OCI-LY7 (cell line): ENCODE measurements at regions not wholly inside any gene's neighbourhood (a gene's known extent, or its start where the extent isn't known, plus 50 kb on each side); places are given as distances from the start of the nearest gene placed in this dataset.

Source experiments
- BruUV-seq: library from RNA; stranded (reverse); fragments of 400-500 nt; replicated peaks from 2 replicates; lab custom pipeline; 2021; lab: Mats Ljungman, UMichigan
- CTCF ChIA-PET: fragments of 300-600 bp; sonication (Branson Sonifier 250); formaldehyde crosslinking; loops from one replicate; lab custom pipeline; 2022; ENCODE audit warnings: antibody characterized with exemption; ENCODE audit not compliant: unreplicated experiment; lab: Charles Lee
- POLR2A ChIA-PET: fragments of 300-600 bp; sonication (Branson Sonifier 250); formaldehyde crosslinking; loops from one replicate; lab custom pipeline; 2022; ENCODE audit warnings: antibody characterized with exemption; lab: Charles Lee
- DNase-seq: peaks from one replicate; pipeline ENCODE4 v3.0.0-alpha.2; 2015; ENCODE audit warnings: low spot score
- H2AFZ ChIP-seq: fragments of 200-600 bp; sonication (generic), shearing (Covaris generic); 2 replicates; pipeline ENCODE4 v1.6.1; 2014; ENCODE audit warnings: mild to moderate bottlenecking, antibody characterized with exemption, low read length, moderate library complexity
- H3K27ac ChIP-seq: fragments of 200-600 bp; sonication (generic); 2 replicates; pipeline ENCODE4 v1.5.1; 2014; ENCODE audit warnings: mixed run types, low read depth, mild to moderate bottlenecking, moderate library complexity, low read length, inconsistent platforms; ENCODE audit not compliant: poor library complexity, severe bottlenecking
- H3K36me3 ChIP-seq: fragments of 200-600 bp; sonication (generic); 2 replicates; pipeline ENCODE4 v1.6.1; 2014; ENCODE audit warnings: mild to moderate bottlenecking, antibody characterized with exemption, low read length, moderate library complexity, mixed read lengths; ENCODE audit not compliant: insufficient read depth
- H3K4me1 ChIP-seq: fragments of 200-600 bp; sonication (generic); 2 replicates; pipeline ENCODE4 v1.5.1; 2014; ENCODE audit warnings: mild to moderate bottlenecking, low read length; ENCODE audit not compliant: insufficient read depth, poor library complexity, severe bottlenecking
- H3K4me2 ChIP-seq: fragments of 200-600 bp; sonication (generic); 2 replicates; pipeline ENCODE4 v1.6.1; 2014; ENCODE audit warnings: mild to moderate bottlenecking, low read length
- H3K4me3 ChIP-seq: fragments of 200-600 bp; sonication (generic); 2 replicates; pipeline ENCODE4 v1.5.1; 2014; ENCODE audit warnings: mild to moderate bottlenecking, low read depth, low read length; ENCODE audit not compliant: poor library complexity, severe bottlenecking
- H3K79me2 ChIP-seq: fragments of 200-600 bp; sonication (generic); 2 replicates; pipeline ENCODE4 v1.6.1; 2016; ENCODE audit warnings: low read depth, mild to moderate bottlenecking, low read length, moderate library complexity, mixed read lengths; ENCODE audit not compliant: insufficient read depth
- H3K9me2 ChIP-seq: fragments of 200-600 bp; sonication (generic); 2 replicates; pipeline ENCODE4 v1.6.1; 2016; ENCODE audit warnings: mild to moderate bottlenecking, low read length, mixed read lengths; ENCODE audit not compliant: insufficient read depth
- H3K9me3 ChIP-seq: fragments of 200-600 bp; sonication (generic); 2 replicates; pipeline ENCODE4 v1.6.1; 2014; ENCODE audit warnings: mild to moderate bottlenecking, mixed run types, low read length, mixed read lengths
- H4K20me1 ChIP-seq: fragments of 200-600 bp; sonication (generic); 2 replicates; pipeline ENCODE4 v1.6.1; 2014; ENCODE audit warnings: mild to moderate bottlenecking, antibody characterized with exemption, low read length, moderate library complexity, mixed read lengths; ENCODE audit not compliant: insufficient read depth
- CTCF ChIP-seq: fragments of 200-600 bp; sonication (generic); conservative IDR thresholded peaks from 2 replicates; pipeline ENCODE4 v1.5.1; 2014; ENCODE audit warnings: mild to moderate bottlenecking, antibody characterized with exemption, low read length, moderate library complexity, mixed read lengths
- EZH2phosphoT487 ChIP-seq: fragments of 200-600 bp; sonication (generic); IDR thresholded peaks from 2 replicates; pipeline ENCODE4 v1.6.1; 2018; ENCODE audit warnings: low read depth, borderline replicate concordance, mild to moderate bottlenecking, mixed run types, antibody characterized with exemption, low read length, moderate library complexity, mixed read lengths
- intact Hi-C: fragments of 100-400 bp; cut with micrococcal nuclease; formaldehyde crosslinking; loops from one replicate; pipeline ENCODE4 v1.10.0; 2022; ENCODE audit not compliant: unreplicated experiment

GRCh38 chr11:97751405-97751804 lies 1269.3 kb upstream of the CNTN5 start:
- no peaks in the 10 kb centered on the region for H3K9me3 ChIP-seq
- H3K79me2 ChIP-seq = no peaks in the 10 kb centered on the region
- no peak overlapping the region for H3K4me3 ChIP-seq
- no peak overlapping the region for H3K4me2 ChIP-seq
- no peaks in the 10 kb centered on the region for H4K20me1 ChIP-seq
- TF ChIP-seq CTCF = no peak
- no peak for TF ChIP-seq EZH2phosphoT487
- no TSS peak for BruUV-seq
- H2AFZ ChIP-seq = no peak overlapping the region
- no peak for DNase-seq
- no peak overlapping the region for H3K27ac ChIP-seq
- no peaks in the 10 kb centered on the region for H3K4me1 ChIP-seq
- H3K9me2 ChIP-seq = no peaks in the 10 kb centered on the region
- ChIA-PET CTCF (no interaction called here), POLR2A (no interaction called here)
- H3K36me3 ChIP-seq = no peaks in the 10 kb centered on the region
- intact Hi-C loops = no loop called here

- H3K9me3 ChIP-seq = no peaks in the 10 kb centered on the region
- TF ChIP-seq CTCF (no peak), EZH2phosphoT487 (no peak)
- intact Hi-C loops = no loop called here
- no peak for DNase-seq
- H4K20me1 ChIP-seq = no peaks in the 10 kb centered on the region
- no peak overlapping the region for H3K27ac ChIP-seq
- BruUV-seq = no TSS peak
- H3K9me2 ChIP-seq = no peaks in the 10 kb centered on the region
- H3K4me2 ChIP-seq = no peak overlapping the region
- ChIA-PET POLR2A (no interaction called here), CTCF (no interaction called here)
- H2AFZ ChIP-seq = no peak overlapping the region
- H3K4me1 ChIP-seq = no peaks in the 10 kb centered on the region
- H3K36me3 ChIP-seq = no peaks in the 10 kb centered on the region
- no peak overlapping the region for H3K4me3 ChIP-seq
- H3K79me2 ChIP-seq = no peaks in the 10 kb centered on the region
Observed at GRCh38 chr11:97751952-97752351, 1268.8 kb upstream of the CNTN5 start.

- H3K4me3 ChIP-seq = no peak overlapping the region
- H4K20me1 ChIP-seq = no peaks in the 10 kb centered on the region
- no peaks in the 10 kb centered on the region for H3K4me1 ChIP-seq
- H2AFZ ChIP-seq = no peak overlapping the region
- no peak overlapping the region for H3K4me2 ChIP-seq
- H3K79me2 ChIP-seq = no peaks in the 10 kb centered on the region
- intact Hi-C loops = no loop called here
- H3K9me3 ChIP-seq = no peaks in the 10 kb centered on the region
- no peaks in the 10 kb centered on the region for H3K36me3 ChIP-seq
- BruUV-seq = no TSS peak
- no peak for DNase-seq
- CTCF ChIA-PET = no interaction called here
- TF ChIP-seq EZH2phosphoT487 (no peak), CTCF (no peak)
- H3K9me2 ChIP-seq = no peaks in the 10 kb centered on the region
- POLR2A ChIA-PET = no interaction called here
- H3K27ac ChIP-seq = no peak overlapping the region
Observed at GRCh38 chr11:97754976-97755375, 1265.8 kb upstream of the CNTN5 start.
